ENCODE measurements at regions not wholly inside any gene's neighbourhood (a gene's known extent, or its start where the extent isn't known, plus 50 kb on each side); places are given as distances from the start of the nearest gene placed in this dataset.

DNA sequence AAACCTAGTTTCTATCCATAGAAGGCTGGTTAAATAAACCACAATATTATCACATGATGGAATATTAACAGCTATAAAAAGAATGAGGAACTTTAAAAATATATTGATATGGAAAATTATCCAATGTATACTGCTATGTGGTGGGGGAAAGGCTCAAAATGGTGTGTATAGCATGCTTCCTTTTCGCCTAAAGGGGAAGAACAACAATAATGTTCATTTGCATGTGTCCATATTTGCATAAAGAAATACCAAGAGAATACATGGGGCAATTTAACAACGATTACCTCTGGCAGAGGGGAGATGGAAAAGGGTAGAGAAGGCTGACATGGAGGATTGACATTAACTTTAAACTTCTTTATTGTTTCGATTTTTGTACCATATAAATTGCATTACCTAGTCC, 121.3 kb upstream of the PARP11 start:
- Mint-ChIP-seq H3K27me3 (ENCODE audit: insufficient read depth) (peaks cover 11% of the 10 kb centered on the region), H3K9me3 (no peaks in the 10 kb centered on the region), H3K27ac (no peak overlapping the region), H3K4me3 (no peak overlapping the region), H3K4me1 (peaks cover 39% of the 10 kb centered on the region), H3K36me3 (ENCODE audit: low read depth) (peaks cover 6% of the 10 kb centered on the region)
- Histone ChIP-seq H3K9me3 (ENCODE audit: control insufficient read depth, low read length) (no peaks in the 10 kb centered on the region), H3K4me3 (ENCODE audit: low read length) (no peak overlapping the region), H3K27ac (ENCODE audit: low read depth, low read length) (no peak overlapping the region), H3K4me1 (ENCODE audit: control insufficient read depth, insufficient read depth, low read length) (no peaks in the 10 kb centered on the region), H3K9ac (ENCODE audit: extremely low read depth, low read length, poor library complexity, severe bottlenecking) (no peak overlapping the region), H3K27me3 (ENCODE audit: control insufficient read depth, insufficient read depth, low read length, poor library complexity, severe bottlenecking) (no peaks in the 10 kb centered on the region), H3K36me3 (ENCODE audit: control insufficient read depth, insufficient read depth, low read length) (no peaks in the 10 kb centered on the region)
- TF ChIP-seq, protein P1, sequence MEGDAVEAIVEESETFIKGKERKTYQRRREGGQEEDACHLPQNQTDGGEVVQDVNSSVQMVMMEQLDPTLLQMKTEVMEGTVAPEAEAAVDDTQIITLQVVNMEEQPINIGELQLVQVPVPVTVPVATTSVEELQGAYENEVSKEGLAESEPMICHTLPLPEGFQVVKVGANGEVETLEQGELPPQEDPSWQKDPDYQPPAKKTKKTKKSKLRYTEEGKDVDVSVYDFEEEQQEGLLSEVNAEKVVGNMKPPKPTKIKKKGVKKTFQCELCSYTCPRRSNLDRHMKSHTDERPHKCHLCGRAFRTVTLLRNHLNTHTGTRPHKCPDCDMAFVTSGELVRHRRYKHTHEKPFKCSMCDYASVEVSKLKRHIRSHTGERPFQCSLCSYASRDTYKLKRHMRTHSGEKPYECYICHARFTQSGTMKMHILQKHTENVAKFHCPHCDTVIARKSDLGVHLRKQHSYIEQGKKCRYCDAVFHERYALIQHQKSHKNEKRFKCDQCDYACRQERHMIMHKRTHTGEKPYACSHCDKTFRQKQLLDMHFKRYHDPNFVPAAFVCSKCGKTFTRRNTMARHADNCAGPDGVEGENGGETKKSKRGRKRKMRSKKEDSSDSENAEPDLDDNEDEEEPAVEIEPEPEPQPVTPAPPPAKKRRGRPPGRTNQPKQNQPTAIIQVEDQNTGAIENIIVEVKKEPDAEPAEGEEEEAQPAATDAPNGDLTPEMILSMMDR (conservative IDR thresholded peaks at IDR 0.05) = no peak
- DNase-seq = no peak
- WGBS, 2 experiments (ENCODE audit: insufficient coverage in 1 of 2, insufficient read length in 1 of 2) = 92 to 100% methylated on average over 2 to 3 of the region's 3 CpGs

DNA sequence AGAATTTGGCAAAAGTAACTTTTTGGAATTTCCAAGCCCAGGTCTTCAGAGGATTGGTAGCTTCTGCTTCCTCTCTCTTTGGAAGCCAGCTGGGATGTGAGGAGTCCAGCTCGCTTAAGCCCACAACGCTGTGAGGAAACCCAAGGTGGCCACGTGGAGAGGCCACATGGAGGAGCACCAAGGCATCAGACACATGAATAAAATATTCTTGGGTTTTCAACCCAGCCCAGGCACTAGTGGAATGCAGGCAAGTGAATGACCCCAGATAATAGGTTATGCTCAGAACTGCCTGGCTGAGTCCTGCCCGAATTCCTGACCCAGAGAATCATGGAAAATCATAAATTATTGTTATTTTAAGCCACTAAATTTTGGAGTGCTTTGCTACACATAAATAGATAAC, 119.7 kb upstream of the PARP11 start:
- Histone ChIP-seq H3K4me3 (ENCODE audit: low read length) (no peak overlapping the region), H3K36me3 (ENCODE audit: control insufficient read depth, insufficient read depth, low read length) (no peaks in the 10 kb centered on the region), H3K9ac (ENCODE audit: extremely low read depth, low read length, poor library complexity, severe bottlenecking) (no peak overlapping the region), H3K4me1 (ENCODE audit: control insufficient read depth, insufficient read depth, low read length) (no peaks in the 10 kb centered on the region), H3K27me3 (ENCODE audit: control insufficient read depth, insufficient read depth, low read length, poor library complexity, severe bottlenecking) (no peaks in the 10 kb centered on the region), H3K27ac (ENCODE audit: low read depth, low read length) (no peak overlapping the region), H3K9me3 (ENCODE audit: control insufficient read depth, low read length) (no peaks in the 10 kb centered on the region)
- Mint-ChIP-seq H3K4me3 (no peak overlapping the region), H3K27me3 (ENCODE audit: insufficient read depth) (peaks cover 11% of the 10 kb centered on the region), H3K27ac (no peak overlapping the region), H3K9me3 (no peaks in the 10 kb centered on the region), H3K4me1 (peaks cover 39% of the 10 kb centered on the region), H3K36me3 (ENCODE audit: low read depth) (peaks cover 2% of the 10 kb centered on the region)
- TF ChIP-seq, protein P1 (conservative IDR thresholded peaks at IDR 0.05) = no peak
- DNase-seq = no peak
- 77 to 89% methylated on average over 4 of the region's 4 CpGs for WGBS, 2 experiments (ENCODE audit: insufficient coverage in 1 of 2, insufficient read length in 1 of 2)

DNA sequence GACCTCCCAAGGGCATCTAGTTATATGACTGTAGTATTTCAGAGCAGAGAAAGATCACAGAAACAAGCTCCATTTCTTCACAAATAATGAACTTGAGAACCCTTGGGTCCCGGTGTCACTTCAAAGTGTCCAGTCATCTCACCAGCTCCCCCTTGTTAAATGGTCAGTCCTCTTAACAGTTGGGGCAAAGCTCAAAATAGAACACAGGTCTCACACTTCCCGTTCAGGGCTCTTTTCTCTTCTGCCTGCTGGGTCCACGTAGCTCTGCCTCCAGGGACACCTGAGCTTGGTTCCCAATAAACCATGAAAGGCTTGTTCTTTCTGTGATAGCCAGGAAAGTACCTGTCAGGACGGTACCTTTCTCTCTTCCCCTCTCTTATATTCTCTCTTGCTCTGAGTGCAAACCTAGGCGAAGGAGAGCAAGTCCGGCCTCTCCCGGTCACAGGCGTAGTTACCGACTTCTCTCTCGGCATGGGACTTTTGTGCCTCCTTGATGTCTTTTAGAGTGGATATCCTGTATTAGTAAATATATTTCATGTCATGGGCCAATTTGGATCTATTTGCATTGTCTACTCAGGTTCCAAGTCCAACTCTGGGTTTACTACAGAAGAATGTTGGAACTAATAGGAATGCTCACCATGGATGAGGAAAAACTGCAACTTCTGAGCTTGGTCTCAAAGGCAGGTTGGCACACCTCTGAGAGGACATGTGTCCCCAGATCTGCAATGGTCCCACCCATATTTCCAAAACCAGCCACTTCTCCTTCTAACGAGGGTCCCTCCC, 118.8 kb upstream of the PARP11 start:
- Mint-ChIP-seq H3K27me3 (ENCODE audit: insufficient read depth) (peaks cover 11% of the 10 kb centered on the region), H3K27ac (no peak overlapping the region)
- 90 to 94% methylated on average over 2 to 11 of the region's 11 CpGs for WGBS, 2 experiments (ENCODE audit: insufficient coverage in 1 of 2, insufficient read length in 1 of 2)

More for the DNA sequence above, 118.8 kb upstream of the PARP11 start:
- peaks cover 2% of the 10 kb centered on the region for H3K36me3 Mint-ChIP-seq (ENCODE audit: low read depth)
- no peaks in the 10 kb centered on the region for H3K9me3 Mint-ChIP-seq
- H3K36me3 ChIP-seq (ENCODE audit: control insufficient read depth, insufficient read depth, low read length) = no peaks in the 10 kb centered on the region
- H3K4me1 Mint-ChIP-seq = peaks cover 39% of the 10 kb centered on the region
- no peak overlapping the region for H3K9ac ChIP-seq (ENCODE audit: extremely low read depth, low read length, poor library complexity, severe bottlenecking)
- H3K27me3 ChIP-seq (ENCODE audit: control insufficient read depth, insufficient read depth, low read length, poor library complexity, severe bottlenecking) = no peaks in the 10 kb centered on the region
- no peak for DNase-seq
- no peak overlapping the region for H3K4me3 ChIP-seq (ENCODE audit: low read length)
- no peak overlapping the region for H3K4me3 Mint-ChIP-seq
- H3K4me1 ChIP-seq (ENCODE audit: control insufficient read depth, insufficient read depth, low read length) = no peaks in the 10 kb centered on the region
- TF ChIP-seq, protein P1 (conservative IDR thresholded peaks at IDR 0.05) = no peak
- H3K27ac ChIP-seq (ENCODE audit: low read depth, low read length) = no peak overlapping the region
- no peaks in the 10 kb centered on the region for H3K9me3 ChIP-seq (ENCODE audit: control insufficient read depth, low read length)

All from endodermal cell (in vitro differentiated cells).